ENCODE measurements at regions not wholly inside any gene's neighbourhood (a gene's known extent, or its start where the extent isn't known, plus 50 kb on each side); places are given as distances from the start of the nearest gene placed in this dataset.

DNA sequence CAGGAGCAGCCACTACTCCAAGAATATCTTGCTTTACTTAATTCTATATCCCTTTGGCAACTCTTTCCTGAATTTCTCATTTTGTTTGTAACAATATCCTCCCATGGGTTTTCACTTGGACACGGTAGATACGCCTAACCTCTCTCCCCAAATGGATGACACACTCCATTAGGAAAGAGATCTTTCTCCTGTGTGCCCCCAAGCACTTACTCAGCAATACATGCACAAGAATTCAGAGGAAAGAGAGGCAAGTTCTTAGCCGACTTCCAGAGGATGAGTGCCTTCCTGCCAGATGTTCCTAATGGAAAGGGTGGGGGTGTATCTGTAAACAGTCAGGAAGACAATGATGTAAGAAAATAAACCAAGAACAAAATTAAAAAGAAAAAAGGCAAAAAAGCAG lies 844.5 kb downstream of the NLGN4Y start:
- TF ChIP-seq, protein P1, sequence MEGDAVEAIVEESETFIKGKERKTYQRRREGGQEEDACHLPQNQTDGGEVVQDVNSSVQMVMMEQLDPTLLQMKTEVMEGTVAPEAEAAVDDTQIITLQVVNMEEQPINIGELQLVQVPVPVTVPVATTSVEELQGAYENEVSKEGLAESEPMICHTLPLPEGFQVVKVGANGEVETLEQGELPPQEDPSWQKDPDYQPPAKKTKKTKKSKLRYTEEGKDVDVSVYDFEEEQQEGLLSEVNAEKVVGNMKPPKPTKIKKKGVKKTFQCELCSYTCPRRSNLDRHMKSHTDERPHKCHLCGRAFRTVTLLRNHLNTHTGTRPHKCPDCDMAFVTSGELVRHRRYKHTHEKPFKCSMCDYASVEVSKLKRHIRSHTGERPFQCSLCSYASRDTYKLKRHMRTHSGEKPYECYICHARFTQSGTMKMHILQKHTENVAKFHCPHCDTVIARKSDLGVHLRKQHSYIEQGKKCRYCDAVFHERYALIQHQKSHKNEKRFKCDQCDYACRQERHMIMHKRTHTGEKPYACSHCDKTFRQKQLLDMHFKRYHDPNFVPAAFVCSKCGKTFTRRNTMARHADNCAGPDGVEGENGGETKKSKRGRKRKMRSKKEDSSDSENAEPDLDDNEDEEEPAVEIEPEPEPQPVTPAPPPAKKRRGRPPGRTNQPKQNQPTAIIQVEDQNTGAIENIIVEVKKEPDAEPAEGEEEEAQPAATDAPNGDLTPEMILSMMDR (conservative IDR thresholded peaks at IDR 0.05; ENCODE audit: low read depth in 2 of 2), result no peak
- TF ChIP-seq JUNB (IDR thresholded peaks at IDR 0.05; ENCODE audit: unreplicated experiment) (no peak), EZH2 (IDR thresholded peaks at IDR 0.05; ENCODE audit: low read depth, unreplicated experiment) (no peak), POLR2AphosphoS5 (IDR thresholded peaks at IDR 0.05; ENCODE audit: low read depth) (no peak), EZH2phosphoT487 (IDR thresholded peaks at IDR 0.05; ENCODE audit: unreplicated experiment) (no peak), ZNF114 (CRISPR knock-in tag; IDR thresholded peaks at IDR 0.05) (no peak), STAT1 (IDR thresholded peaks at IDR 0.05; ENCODE audit: unreplicated experiment) (no peak)
- TF ChIP-seq, protein P2, sequence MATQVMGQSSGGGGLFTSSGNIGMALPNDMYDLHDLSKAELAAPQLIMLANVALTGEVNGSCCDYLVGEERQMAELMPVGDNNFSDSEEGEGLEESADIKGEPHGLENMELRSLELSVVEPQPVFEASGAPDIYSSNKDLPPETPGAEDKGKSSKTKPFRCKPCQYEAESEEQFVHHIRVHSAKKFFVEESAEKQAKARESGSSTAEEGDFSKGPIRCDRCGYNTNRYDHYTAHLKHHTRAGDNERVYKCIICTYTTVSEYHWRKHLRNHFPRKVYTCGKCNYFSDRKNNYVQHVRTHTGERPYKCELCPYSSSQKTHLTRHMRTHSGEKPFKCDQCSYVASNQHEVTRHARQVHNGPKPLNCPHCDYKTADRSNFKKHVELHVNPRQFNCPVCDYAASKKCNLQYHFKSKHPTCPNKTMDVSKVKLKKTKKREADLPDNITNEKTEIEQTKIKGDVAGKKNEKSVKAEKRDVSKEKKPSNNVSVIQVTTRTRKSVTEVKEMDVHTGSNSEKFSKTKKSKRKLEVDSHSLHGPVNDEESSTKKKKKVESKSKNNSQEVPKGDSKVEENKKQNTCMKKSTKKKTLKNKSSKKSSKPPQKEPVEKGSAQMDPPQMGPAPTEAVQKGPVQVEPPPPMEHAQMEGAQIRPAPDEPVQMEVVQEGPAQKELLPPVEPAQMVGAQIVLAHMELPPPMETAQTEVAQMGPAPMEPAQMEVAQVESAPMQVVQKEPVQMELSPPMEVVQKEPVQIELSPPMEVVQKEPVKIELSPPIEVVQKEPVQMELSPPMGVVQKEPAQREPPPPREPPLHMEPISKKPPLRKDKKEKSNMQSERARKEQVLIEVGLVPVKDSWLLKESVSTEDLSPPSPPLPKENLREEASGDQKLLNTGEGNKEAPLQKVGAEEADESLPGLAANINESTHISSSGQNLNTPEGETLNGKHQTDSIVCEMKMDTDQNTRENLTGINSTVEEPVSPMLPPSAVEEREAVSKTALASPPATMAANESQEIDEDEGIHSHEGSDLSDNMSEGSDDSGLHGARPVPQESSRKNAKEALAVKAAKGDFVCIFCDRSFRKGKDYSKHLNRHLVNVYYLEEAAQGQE (IDR thresholded peaks at IDR 0.05; ENCODE audit: unreplicated experiment), result no peak
- TF ChIP-seq, protein P3, sequence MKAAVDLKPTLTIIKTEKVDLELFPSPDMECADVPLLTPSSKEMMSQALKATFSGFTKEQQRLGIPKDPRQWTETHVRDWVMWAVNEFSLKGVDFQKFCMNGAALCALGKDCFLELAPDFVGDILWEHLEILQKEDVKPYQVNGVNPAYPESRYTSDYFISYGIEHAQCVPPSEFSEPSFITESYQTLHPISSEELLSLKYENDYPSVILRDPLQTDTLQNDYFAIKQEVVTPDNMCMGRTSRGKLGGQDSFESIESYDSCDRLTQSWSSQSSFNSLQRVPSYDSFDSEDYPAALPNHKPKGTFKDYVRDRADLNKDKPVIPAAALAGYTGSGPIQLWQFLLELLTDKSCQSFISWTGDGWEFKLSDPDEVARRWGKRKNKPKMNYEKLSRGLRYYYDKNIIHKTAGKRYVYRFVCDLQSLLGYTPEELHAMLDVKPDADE (IDR thresholded peaks at IDR 0.05), result no peak
